ENCODE measurements at regions not wholly inside any gene's neighbourhood (a gene's known extent, or its start where the extent isn't known, plus 50 kb on each side); places are given as distances from the start of the nearest gene placed in this dataset.
A peak's percentile ranks its signal among the peaks of the same experiment; 100 is the strongest.
"Not testable (repeated sequence)": the region's sequence is repeated elsewhere in the genome, so short reads cannot be mapped to it uniquely, and the experiment has no call there.

DNA sequence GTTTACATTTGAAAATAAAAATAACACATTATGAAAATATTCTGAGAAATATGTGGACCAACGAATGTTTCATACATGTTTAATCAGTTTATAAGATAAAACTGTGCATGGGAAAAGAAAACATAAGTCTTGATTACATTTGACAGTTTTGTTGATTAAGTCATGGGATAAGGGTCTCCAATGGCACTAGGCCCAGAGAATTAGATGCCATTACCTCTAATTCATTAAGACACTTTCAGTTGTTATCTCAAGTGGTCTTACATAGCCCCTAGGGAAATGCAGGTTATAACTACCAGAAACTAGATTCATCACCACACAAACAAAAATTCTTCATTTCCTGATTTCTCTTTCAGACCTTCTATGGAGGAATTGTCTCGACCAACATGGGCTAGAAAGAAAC, 300.8 kb downstream of the PCDH7 start:
- DNase-seq (ENCODE audit: low read depth), result peak; percentile 30
- TF ChIP-seq, protein P1, sequence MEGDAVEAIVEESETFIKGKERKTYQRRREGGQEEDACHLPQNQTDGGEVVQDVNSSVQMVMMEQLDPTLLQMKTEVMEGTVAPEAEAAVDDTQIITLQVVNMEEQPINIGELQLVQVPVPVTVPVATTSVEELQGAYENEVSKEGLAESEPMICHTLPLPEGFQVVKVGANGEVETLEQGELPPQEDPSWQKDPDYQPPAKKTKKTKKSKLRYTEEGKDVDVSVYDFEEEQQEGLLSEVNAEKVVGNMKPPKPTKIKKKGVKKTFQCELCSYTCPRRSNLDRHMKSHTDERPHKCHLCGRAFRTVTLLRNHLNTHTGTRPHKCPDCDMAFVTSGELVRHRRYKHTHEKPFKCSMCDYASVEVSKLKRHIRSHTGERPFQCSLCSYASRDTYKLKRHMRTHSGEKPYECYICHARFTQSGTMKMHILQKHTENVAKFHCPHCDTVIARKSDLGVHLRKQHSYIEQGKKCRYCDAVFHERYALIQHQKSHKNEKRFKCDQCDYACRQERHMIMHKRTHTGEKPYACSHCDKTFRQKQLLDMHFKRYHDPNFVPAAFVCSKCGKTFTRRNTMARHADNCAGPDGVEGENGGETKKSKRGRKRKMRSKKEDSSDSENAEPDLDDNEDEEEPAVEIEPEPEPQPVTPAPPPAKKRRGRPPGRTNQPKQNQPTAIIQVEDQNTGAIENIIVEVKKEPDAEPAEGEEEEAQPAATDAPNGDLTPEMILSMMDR (conservative IDR thresholded peaks at IDR 0.05; ENCODE audit: low read depth, low read length), result no peak
- no peak overlapping the region for H3K4me3 ChIP-seq (ENCODE audit: low read length)

DNA sequence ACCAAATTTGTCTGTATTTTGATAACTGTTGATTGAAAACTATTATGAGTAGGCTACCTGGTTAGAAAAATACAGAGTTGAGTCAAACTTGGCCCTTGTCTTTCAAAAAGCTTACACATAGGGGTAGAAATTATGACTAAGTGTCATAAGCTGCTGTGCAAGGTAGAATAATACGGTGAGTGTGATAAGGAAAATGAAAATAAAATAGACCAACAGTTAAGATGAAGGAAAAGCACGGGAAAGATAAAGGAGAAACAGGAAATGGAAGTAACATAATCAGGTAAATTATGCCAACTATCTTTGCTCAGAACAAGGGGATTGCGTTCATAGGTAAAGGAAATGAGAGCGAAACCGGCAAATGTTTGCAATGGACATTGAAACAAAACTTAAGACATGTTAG, 302.5 kb downstream of the PCDH7 start:
- DNase-seq (ENCODE audit: low read depth), result no peak
- no peak overlapping the region for H3K4me3 ChIP-seq (ENCODE audit: low read length)
- TF ChIP-seq, protein P1 (conservative IDR thresholded peaks at IDR 0.05; ENCODE audit: low read depth, low read length), result no peak

DNA sequence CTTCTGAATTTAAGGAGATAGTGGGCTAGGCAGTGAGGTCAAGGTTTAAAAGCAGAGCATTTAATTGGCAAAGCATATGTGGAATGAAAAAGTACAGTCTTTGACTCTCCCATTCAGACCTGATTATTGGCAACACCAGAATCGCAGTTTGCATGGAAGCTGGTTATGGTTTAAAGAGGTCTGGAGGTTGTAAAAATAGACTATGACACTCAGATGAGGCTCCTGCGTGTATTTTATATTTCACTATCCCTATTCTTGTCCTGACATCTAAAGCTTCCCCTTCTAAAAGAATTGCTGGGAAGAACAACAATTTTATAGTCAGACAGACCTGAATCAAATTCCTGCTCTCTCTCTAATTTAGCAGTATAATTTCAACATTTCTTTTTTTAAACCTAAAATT, 302.9 kb downstream of the PCDH7 start:
- TF ChIP-seq, protein P1 (conservative IDR thresholded peaks at IDR 0.05; ENCODE audit: low read depth, low read length), result no peak
- no peak for DNase-seq (ENCODE audit: low read depth)
- H3K4me3 ChIP-seq (ENCODE audit: low read length), result no peak overlapping the region

DNA sequence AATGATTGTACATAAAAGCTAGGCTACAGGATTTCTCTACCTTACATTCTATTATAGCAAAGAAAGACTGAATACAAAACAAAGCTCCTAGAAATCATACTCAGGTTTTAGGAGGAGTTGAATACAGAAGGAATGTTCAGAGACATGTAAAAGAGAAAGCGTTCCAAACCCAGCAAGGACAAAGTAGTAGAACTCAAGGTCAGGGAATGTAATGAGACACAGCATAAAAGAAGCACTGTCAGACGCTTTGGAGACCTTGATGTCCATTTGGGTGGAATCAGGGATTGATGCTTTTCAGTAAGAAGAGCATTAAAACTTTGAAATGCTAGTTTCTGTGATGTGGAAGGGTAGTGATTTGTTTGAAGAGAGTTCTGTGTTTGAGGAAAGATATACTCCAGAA, 303.6 kb downstream of the PCDH7 start:
- H3K4me3 ChIP-seq (ENCODE audit: low read length), result no peak overlapping the region
- TF ChIP-seq, protein P1 (conservative IDR thresholded peaks at IDR 0.05; ENCODE audit: low read depth, low read length), result no peak
- no peak for DNase-seq (ENCODE audit: low read depth)

DNA sequence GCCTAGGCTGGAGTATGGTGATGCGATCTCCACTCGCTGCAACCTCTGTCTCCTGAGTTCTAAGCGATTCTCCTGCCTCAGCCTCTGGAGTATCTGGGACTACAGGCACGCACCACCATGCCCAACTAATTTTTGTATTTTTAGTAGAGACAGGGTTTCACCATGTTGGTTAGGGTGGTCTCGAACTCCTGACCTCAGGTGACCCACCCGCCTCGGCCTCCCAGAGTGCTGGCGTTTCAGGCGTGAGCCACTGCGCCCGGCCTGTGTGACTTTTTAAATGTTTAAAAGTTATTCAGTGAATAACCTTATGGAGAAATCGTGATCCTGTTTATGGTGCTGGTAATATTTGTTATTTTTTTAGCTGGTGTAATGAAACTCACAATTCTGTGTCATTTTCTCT, 304.6 kb downstream of the PCDH7 start:
- not testable (repeated sequence) for H3K4me3 ChIP-seq (ENCODE audit: low read length); DNase-seq (ENCODE audit: low read depth)

DNA sequence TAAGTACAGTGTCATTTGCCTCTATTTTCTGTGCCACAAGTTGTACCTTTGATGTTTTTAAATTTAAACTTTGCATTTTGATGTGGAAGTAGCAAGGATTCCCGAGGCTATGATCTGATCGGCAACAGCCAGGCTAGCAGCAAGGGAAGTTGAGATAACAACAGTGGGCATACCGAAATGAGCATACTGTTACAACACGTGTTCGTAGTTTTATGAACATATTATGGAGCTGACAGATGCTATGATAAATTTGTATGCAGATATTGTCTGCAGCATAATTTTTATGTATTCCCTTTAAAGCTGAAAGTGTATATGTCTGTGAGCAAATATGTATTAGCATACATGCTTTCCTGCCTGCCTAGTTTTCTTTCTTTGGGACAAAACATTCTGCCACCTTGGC, 306.1 kb downstream of the PCDH7 start:
- TF ChIP-seq, protein P1 (conservative IDR thresholded peaks at IDR 0.05; ENCODE audit: low read depth, low read length), result no peak
- H3K4me3 ChIP-seq (ENCODE audit: low read length), result no peak overlapping the region
- DNase-seq (ENCODE audit: low read depth), result no peak

DNA sequence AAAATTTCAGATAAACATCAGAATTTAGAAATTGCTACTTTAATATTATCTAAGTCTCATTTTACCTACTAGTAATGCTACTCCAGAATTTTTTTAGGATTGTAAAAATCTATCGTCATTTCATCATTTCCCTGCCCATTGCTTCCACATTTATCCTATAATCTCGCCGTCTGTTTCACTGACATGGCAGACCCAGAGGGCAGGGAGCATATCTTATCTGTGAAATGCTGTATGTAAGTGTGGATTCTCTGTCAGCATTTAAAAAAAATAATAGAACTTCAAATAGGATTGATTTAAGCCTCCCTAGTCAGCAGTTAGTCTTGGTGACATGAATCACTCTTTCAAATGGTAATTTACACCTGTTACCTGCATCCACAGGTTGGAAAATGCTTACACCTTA, 314.4 kb downstream of the PCDH7 start:
- TF ChIP-seq, protein P1 (conservative IDR thresholded peaks at IDR 0.05; ENCODE audit: low read depth, low read length), result no peak
- no peak overlapping the region for H3K4me3 ChIP-seq (ENCODE audit: low read length)
- DNase-seq (ENCODE audit: low read depth), result no peak

DNA sequence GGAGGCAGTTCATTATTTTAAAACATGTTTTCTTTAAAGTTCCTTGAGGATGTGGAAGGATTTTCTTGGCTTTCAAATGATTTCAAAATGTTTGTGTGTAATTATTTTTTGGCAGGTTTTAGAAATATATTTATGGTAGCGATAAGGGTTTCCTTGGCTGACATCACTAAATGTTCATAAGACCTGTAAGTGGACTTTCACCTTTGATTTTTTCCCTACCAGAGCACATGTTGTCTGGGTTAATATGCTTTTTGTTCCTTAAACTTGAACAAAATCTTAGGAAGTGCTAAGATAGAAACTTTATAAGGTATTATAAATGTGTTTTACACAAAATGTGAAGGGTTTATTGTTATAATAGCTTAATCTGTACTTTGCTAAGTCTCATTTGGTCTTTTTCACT, 315.6 kb downstream of the PCDH7 start:
- no peak overlapping the region for H3K4me3 ChIP-seq (ENCODE audit: low read length)
- TF ChIP-seq, protein P1 (conservative IDR thresholded peaks at IDR 0.05; ENCODE audit: low read depth, low read length), result no peak
- DNase-seq (ENCODE audit: low read depth), result no peak

Measured in retinal pigment epithelial cell (primary cell).